ENCODE measurements at regions not wholly inside any gene's neighbourhood (a gene's known extent, or its start where the extent isn't known, plus 50 kb on each side); places are given as distances from the start of the nearest gene placed in this dataset.

- no peak for TF ChIP-seq SIN3A (IDR thresholded peaks at IDR 0.05; ENCODE audit: borderline replicate concordance, insufficient read depth, low read depth, low read length)
- no peak for TF ChIP-seq CTCF (IDR thresholded peaks at IDR 0.05)
- TF ChIP-seq REST (IDR thresholded peaks at IDR 0.05; ENCODE audit: insufficient read depth in 1 of 2, low read depth in 2 of 2, low read length in 1 of 2): no peak
- no peak for TF ChIP-seq TCF7L2 (IDR thresholded peaks at IDR 0.05; ENCODE audit: low read depth, low read length)
Measured at GRCh38 chr1:81126989-81127581, 673.6 kb upstream of the ADGRL2 start.

All from Panc1 (cell line).